ENCODE measurements at regions not wholly inside any gene's neighbourhood (a gene's known extent, or its start where the extent isn't known, plus 50 kb on each side); places are given as distances from the start of the nearest gene placed in this dataset.

GRCh38 chr2:6159606-6160005 is 467.4 kb downstream of the SOX11 start:
- intact Hi-C loops (cut with micrococcal nuclease) = no loop called here
- ChIA-PET POLR2A (ENCODE audit: unreplicated experiment) (no interaction called here), CTCF (no interaction called here)
- Histone ChIP-seq H3K4me1 (ENCODE audit: insufficient read depth, low read length) (no peaks in the 10 kb centered on the region), H3K9ac (ENCODE audit: low read length) (no peak overlapping the region), H3K36me3 (ENCODE audit: low read depth, low read length) (no peaks in the 10 kb centered on the region), H3K27ac (ENCODE audit: low read length) (no peak overlapping the region), H3K4me3 (ENCODE audit: low read length) (no peak overlapping the region), H3F3A (ENCODE audit: low read length, unreplicated experiment) (no peaks in the 10 kb centered on the region), H3K27me3 (ENCODE audit: low read length) (no peaks in the 10 kb centered on the region), H3K9me2 (replicated peaks; ENCODE audit: low read length) (no peaks in the 10 kb centered on the region), H2AFZ (ENCODE audit: low read length) (no peak overlapping the region), H3K9me3 (ENCODE audit: low read length) (no peaks in the 10 kb centered on the region; the same call in 1 of the 2 replicates), H4K20me1 (ENCODE audit: low read length) (no peaks in the 10 kb centered on the region), H3K79me2 (ENCODE audit: low read length) (no peaks in the 10 kb centered on the region), H3K4me2 (ENCODE audit: low read length) (no peak overlapping the region)
- TF ChIP-seq EZH2phosphoT487 (IDR thresholded peaks at IDR 0.05; ENCODE audit: borderline replicate concordance, low read length) (no peak), EZH2 (IDR thresholded peaks at IDR 0.05; ENCODE audit: low read length, unreplicated experiment) (no peak), CTCF (conservative IDR thresholded peaks at IDR 0.05; ENCODE audit: low read depth, low read length) (no peak)
- no peak for ATAC-seq
- no TSS peak for BruUV-seq (replicated peaks)
- DNase-seq = no peak

GRCh38 chr2:6163932-6164331 is 471.7 kb downstream of the SOX11 start:
- Histone ChIP-seq H3K4me2 (ENCODE audit: low read length) (no peak overlapping the region), H3K9me3 (ENCODE audit: low read length) (no peaks in the 10 kb centered on the region; the same call in 1 of the 2 replicates), H3K27ac (ENCODE audit: low read length) (no peak overlapping the region), H3F3A (ENCODE audit: low read length, unreplicated experiment) (no peaks in the 10 kb centered on the region), H3K79me2 (ENCODE audit: low read length) (no peaks in the 10 kb centered on the region), H3K27me3 (ENCODE audit: low read length) (no peaks in the 10 kb centered on the region), H3K4me1 (ENCODE audit: insufficient read depth, low read length) (no peaks in the 10 kb centered on the region), H3K36me3 (ENCODE audit: low read depth, low read length) (no peaks in the 10 kb centered on the region), H3K9me2 (replicated peaks; ENCODE audit: low read length) (no peaks in the 10 kb centered on the region), H3K4me3 (ENCODE audit: low read length) (no peak overlapping the region), H3K9ac (ENCODE audit: low read length) (no peak overlapping the region), H4K20me1 (ENCODE audit: low read length) (no peaks in the 10 kb centered on the region), H2AFZ (ENCODE audit: low read length) (no peak overlapping the region)
- ATAC-seq (no peak), DNase-seq (no peak)
- CTCF ChIA-PET = no interaction called here
- no TSS peak for BruUV-seq (replicated peaks)
- TF ChIP-seq EZH2 (IDR thresholded peaks at IDR 0.05; ENCODE audit: low read length, unreplicated experiment) (no peak), CTCF (conservative IDR thresholded peaks at IDR 0.05; ENCODE audit: low read depth, low read length) (no peak), EZH2phosphoT487 (IDR thresholded peaks at IDR 0.05; ENCODE audit: borderline replicate concordance, low read length) (no peak)
- POLR2A ChIA-PET (ENCODE audit: unreplicated experiment) = no interaction called here
- intact Hi-C loops (cut with micrococcal nuclease) = no loop called here

GRCh38 chr2:6164986-6165747 is 473.0 kb downstream of the SOX11 start:
- ATAC-seq = no peak
- Histone ChIP-seq H3K79me2 (ENCODE audit: low read length) (no peaks in the 10 kb centered on the region), H3K4me3 (ENCODE audit: low read length) (no peak overlapping the region)

More at GRCh38 chr2:6164986-6165747, 473.0 kb downstream of the SOX11 start:
- Histone ChIP-seq H4K20me1 (ENCODE audit: low read length) (no peaks in the 10 kb centered on the region), H3K9me3 (ENCODE audit: low read length) (peaks cover 3% of the 10 kb centered on the region; the same call in 1 of the 2 replicates), H3F3A (ENCODE audit: low read length, unreplicated experiment) (no peaks in the 10 kb centered on the region), H3K4me2 (ENCODE audit: low read length) (no peak overlapping the region), H3K27ac (ENCODE audit: low read length) (no peak overlapping the region), H3K9ac (ENCODE audit: low read length) (no peak overlapping the region), H3K36me3 (ENCODE audit: low read depth, low read length) (no peaks in the 10 kb centered on the region), H3K4me1 (ENCODE audit: insufficient read depth, low read length) (no peaks in the 10 kb centered on the region), H3K9me2 (replicated peaks; ENCODE audit: low read length) (no peaks in the 10 kb centered on the region), H2AFZ (ENCODE audit: low read length) (no peak overlapping the region), H3K27me3 (ENCODE audit: low read length) (no peaks in the 10 kb centered on the region)
- ChIA-PET CTCF (no interaction called here), POLR2A (ENCODE audit: unreplicated experiment) (no interaction called here)
- DNase-seq = no peak
- TF ChIP-seq EZH2 (IDR thresholded peaks at IDR 0.05; ENCODE audit: low read length, unreplicated experiment) = no peak
- no peak for TF ChIP-seq EZH2phosphoT487 (IDR thresholded peaks at IDR 0.05; ENCODE audit: borderline replicate concordance, low read length)
- no peak for TF ChIP-seq CTCF (conservative IDR thresholded peaks at IDR 0.05; ENCODE audit: low read depth, low read length)
- no TSS peak for BruUV-seq (replicated peaks)
- intact Hi-C loops (cut with micrococcal nuclease) = no loop called here
